Lower leg skin (tissue), 3 donors: ENCODE measurements at regions not wholly inside any gene's neighbourhood (a gene's known extent, or its start where the extent isn't known, plus 50 kb on each side); places are given as distances from the start of the nearest gene placed in this dataset.

ENCODE experiments used
- POLR2A ChIP-seq, 2 donors: fragments of 450-650 bp; IDR thresholded peaks; one replicate each; pipeline ENCODE4 v1.6.1; 2016 to 2017; ENCODE audit warnings: antibody characterized with exemption in 2 of 2, mild to moderate bottlenecking in 1 of 2, moderate library complexity in 1 of 2
- TF ChIP-seq, protein P1 (sequence below), 3 donors: fragments of 450-650 bp; IDR thresholded peaks; one replicate each; pipeline ENCODE4 v1.5.1; 2016; ENCODE audit warnings: antibody characterized with exemption in 3 of 3, mild to moderate bottlenecking in 3 of 3, moderate library complexity in 2 of 3

DNA sequence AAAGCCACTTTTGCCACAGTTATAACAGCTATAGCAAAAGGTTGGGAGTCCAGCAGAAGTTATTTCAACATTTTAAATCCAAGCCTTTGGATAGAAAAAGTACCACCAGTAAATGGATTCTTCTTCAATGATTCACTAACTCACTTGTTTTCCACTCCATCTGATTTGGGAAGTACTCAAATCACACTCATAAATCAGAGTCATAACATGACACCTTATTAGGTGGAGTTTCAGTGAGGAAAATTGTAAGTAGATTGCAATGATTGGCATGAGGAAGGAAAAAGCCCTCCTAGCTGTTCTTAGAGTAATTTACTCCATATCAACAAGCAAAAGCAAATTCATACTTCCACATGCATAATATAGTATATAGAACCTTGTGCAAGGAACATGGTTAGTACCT is 132.9 kb downstream of the NR4A2 start:
- TF ChIP-seq, protein P1, sequence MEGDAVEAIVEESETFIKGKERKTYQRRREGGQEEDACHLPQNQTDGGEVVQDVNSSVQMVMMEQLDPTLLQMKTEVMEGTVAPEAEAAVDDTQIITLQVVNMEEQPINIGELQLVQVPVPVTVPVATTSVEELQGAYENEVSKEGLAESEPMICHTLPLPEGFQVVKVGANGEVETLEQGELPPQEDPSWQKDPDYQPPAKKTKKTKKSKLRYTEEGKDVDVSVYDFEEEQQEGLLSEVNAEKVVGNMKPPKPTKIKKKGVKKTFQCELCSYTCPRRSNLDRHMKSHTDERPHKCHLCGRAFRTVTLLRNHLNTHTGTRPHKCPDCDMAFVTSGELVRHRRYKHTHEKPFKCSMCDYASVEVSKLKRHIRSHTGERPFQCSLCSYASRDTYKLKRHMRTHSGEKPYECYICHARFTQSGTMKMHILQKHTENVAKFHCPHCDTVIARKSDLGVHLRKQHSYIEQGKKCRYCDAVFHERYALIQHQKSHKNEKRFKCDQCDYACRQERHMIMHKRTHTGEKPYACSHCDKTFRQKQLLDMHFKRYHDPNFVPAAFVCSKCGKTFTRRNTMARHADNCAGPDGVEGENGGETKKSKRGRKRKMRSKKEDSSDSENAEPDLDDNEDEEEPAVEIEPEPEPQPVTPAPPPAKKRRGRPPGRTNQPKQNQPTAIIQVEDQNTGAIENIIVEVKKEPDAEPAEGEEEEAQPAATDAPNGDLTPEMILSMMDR (IDR thresholded peaks at IDR 0.05) = no peak
- no peak for TF ChIP-seq POLR2A (IDR thresholded peaks at IDR 0.05)
